GM10266 (cell line): ENCODE measurements at regions not wholly inside any gene's neighbourhood (a gene's known extent, or its start where the extent isn't known, plus 50 kb on each side); places are given as distances from the start of the nearest gene placed in this dataset.

Source experiments
- DNase-seq: peaks from one replicate; pipeline ENCODE4 v3.0.0; 2012; ENCODE audit errors: extremely low spot score
- TF ChIP-seq, protein P1 (sequence below): IDR thresholded peaks from 2 replicates; pipeline ENCODE4 v1.5.1; 2012; ENCODE audit warnings: mild to moderate bottlenecking, low read depth; ENCODE audit not compliant: control insufficient read depth, insufficient read depth; ENCODE audit errors: missing control alignments

DNA sequence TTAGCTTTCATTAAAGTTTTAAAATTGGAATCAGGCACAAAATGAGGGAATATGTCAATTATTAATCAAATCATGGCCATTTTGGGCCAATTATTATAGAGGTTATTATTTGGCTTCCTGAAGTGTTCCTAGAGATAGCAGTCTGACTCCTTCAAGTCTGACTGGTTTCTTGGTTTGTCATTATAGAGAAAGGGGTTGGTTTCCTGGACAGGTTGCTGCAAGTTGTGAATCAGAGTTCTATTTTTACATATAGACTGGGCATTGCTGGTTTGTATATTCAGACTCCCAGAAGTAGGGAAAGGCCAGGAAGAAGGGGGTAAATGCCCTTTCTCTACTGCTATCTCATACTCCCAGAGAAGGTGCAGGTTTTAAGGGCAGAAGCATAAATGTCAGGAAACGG lies 121.4 kb upstream of the CEP162 start:
- TF ChIP-seq, protein P1, sequence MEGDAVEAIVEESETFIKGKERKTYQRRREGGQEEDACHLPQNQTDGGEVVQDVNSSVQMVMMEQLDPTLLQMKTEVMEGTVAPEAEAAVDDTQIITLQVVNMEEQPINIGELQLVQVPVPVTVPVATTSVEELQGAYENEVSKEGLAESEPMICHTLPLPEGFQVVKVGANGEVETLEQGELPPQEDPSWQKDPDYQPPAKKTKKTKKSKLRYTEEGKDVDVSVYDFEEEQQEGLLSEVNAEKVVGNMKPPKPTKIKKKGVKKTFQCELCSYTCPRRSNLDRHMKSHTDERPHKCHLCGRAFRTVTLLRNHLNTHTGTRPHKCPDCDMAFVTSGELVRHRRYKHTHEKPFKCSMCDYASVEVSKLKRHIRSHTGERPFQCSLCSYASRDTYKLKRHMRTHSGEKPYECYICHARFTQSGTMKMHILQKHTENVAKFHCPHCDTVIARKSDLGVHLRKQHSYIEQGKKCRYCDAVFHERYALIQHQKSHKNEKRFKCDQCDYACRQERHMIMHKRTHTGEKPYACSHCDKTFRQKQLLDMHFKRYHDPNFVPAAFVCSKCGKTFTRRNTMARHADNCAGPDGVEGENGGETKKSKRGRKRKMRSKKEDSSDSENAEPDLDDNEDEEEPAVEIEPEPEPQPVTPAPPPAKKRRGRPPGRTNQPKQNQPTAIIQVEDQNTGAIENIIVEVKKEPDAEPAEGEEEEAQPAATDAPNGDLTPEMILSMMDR, result no peak
- DNase-seq, result no peak

DNA sequence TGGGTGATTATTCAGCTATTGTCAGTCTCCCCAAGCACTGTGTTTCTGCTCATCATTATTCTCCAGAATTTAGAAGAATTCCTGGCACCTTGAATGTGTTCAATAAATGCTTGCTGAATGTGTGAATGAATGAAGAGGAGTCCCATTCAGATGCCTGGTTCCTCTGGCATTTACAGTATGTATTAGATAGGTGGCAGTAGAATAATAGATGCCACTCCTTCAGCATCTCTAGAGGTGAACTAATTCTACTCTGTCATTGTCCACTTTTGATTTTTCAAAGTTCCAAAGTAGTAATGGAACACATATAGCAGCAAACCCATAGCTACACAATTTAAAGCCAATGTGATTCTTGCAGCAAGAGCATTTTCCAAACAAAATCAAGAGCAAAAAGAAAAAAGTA lies 118.9 kb upstream of the CEP162 start:
- no peak for DNase-seq
- TF ChIP-seq, protein P1, result no peak

- TF ChIP-seq, protein P1, result no peak
- DNase-seq, result no peak
These were observed 116.6 kb upstream of the CEP162 start for GRCh38 chr6:84344005-84344404.

DNA sequence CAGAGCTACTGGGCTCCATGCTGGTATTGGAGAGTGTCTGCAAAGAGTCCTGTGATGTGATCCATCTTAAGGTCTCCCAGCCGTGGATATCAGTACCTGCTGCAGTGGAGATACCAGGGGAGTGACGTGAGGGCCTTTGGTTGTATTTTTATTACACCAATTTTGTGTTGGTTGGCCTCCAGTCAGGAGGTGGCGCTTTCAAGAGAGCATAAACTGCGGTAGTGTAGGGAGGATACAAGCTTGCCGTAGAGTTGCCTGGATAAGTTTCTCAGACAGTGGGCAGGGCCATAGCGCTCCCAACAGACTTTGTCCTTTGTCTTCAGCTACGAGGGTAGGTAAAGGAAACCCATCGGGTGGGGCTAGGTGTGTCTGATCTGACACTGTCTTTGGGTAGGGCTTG lies 113.0 kb upstream of the CEP162 start:
- TF ChIP-seq, protein P1, result no peak
- no peak for DNase-seq

DNA sequence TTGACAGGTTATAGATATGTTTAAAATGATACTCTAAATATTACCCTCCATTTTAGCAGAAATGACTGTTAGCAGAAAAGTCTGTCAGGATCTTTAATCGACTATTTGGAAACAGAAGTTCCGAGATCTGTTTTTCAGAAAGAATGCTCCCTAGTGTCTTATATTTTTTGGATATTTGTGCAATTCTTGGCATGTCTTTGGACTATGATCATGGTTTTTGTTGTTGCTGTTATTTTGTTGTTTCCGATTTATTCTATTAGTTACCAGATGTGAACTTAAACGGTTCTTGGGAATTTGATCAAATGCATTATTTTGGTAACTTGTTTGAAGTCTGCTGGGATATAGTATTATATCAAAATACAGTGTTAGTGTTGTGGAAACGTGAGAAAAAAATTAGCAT lies 106.4 kb upstream of the CEP162 start:
- TF ChIP-seq, protein P1, result no peak
- DNase-seq, result no peak

DNA sequence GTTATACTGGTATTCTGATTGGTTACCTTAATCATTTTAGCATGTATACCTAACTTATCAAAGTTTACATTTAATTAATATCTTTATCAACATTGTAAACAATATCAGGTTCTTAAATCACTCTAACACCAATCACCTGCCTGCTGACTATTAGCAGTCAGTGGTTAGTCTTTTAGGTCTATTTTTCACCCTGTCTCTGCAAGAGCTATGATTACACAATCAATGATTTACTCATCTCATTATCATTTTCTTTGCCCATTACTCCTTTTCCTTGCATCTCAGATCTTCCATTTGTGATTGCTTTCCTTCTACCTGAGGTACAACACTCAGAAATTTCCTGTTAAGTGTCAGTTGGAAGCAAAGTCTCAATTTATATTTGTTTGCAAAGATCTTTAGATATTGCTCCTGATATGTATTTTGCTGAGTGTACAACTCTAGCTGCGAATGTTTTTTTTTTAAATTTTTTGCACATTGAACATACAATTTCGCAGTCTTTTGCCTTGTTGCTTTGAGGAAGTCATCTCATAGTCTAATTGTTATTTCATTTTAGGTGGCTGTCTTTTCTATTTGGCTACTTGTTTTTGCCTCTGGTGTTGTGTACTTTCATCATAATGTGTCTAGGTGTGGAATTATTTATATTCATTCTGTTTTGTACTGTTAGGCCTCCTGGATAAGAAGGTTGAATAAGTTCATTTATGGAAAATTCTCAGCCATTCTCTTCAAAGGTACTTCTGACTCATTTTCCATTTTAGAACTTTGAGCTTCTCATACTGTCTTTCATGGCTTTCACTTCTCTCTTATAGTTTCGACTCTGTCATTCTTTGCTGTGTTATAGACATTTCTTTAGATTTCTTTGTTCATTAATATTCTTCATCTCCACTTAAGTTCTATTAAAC lies 104.9 kb upstream of the CEP162 start:
- TF ChIP-seq, protein P1, result no peak
- DNase-seq, result peak; percentile 27

DNA sequence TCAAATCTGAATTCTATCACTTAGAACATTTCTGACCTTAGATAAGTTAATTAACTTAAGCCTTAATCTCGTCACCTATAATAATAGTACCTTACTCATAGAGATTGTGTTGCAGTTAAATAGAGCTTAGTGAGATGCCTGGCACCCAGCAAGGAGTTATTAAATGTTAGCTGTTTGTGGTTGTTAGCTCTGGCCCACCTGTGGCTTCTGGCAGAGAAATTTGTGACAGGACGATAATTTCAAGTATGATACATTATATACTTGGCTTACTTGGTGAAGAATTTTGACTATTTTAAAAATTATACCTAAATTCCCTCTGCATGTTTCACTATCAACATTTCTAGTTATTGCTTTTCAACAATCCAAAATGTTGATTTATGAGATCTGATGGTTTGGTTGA lies 102.9 kb upstream of the CEP162 start:
- TF ChIP-seq, protein P1, result no peak
- DNase-seq, result no peak
